MM.1S (cell line): ENCODE measurements at regions not wholly inside any gene's neighbourhood (a gene's known extent, or its start where the extent isn't known, plus 50 kb on each side); places are given as distances from the start of the nearest gene placed in this dataset.

Source experiments
- EZH2 ChIP-seq: fragments of 300-600 bp; sonication (generic); optimal IDR thresholded peaks from 2 replicates; pipeline ENCODE3; 2017; ENCODE audit warnings: low read depth, mild to moderate bottlenecking, antibody characterized with exemption, low read length, mixed read lengths
- EZH2phosphoT487 ChIP-seq: fragments of 300-600 bp; sonication (generic); IDR thresholded peaks from 2 replicates; pipeline ENCODE4 v1.6.1; 2018; ENCODE audit warnings: antibody characterized with exemption, low read length
- TF ChIP-seq, protein P1 (sequence below): fragments of 300-600 bp; sonication (generic); IDR thresholded peaks from 2 replicates; pipeline ENCODE4 v1.5.1; 2016; ENCODE audit warnings: antibody characterized with exemption, low read length, mixed read lengths

DNA sequence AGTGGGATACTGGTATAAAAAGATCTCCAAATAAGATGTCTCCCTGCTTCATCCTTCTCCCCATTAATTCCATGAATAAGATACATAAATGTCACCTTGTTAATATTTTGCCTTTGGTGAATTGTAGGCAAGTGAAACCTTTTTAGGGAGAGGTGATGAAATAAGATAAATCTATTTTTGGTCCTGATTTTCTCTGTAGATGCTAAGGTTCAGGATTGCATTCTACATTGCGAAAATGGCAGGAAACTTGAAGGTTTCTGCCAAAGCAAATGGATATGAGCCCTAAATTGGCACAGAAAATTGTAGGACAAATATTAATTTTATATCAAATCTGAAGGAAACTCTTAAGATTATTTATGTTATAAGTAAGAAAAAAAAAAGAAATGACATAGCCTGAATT, 107.1 kb downstream of the PLPPR4 start:
- TF ChIP-seq, protein P1, sequence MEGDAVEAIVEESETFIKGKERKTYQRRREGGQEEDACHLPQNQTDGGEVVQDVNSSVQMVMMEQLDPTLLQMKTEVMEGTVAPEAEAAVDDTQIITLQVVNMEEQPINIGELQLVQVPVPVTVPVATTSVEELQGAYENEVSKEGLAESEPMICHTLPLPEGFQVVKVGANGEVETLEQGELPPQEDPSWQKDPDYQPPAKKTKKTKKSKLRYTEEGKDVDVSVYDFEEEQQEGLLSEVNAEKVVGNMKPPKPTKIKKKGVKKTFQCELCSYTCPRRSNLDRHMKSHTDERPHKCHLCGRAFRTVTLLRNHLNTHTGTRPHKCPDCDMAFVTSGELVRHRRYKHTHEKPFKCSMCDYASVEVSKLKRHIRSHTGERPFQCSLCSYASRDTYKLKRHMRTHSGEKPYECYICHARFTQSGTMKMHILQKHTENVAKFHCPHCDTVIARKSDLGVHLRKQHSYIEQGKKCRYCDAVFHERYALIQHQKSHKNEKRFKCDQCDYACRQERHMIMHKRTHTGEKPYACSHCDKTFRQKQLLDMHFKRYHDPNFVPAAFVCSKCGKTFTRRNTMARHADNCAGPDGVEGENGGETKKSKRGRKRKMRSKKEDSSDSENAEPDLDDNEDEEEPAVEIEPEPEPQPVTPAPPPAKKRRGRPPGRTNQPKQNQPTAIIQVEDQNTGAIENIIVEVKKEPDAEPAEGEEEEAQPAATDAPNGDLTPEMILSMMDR: no peak
- TF ChIP-seq EZH2phosphoT487: no peak
- no peak for TF ChIP-seq EZH2
